ENCODE measurements at regions not wholly inside any gene's neighbourhood (a gene's known extent, or its start where the extent isn't known, plus 50 kb on each side); places are given as distances from the start of the nearest gene placed in this dataset.

DNA sequence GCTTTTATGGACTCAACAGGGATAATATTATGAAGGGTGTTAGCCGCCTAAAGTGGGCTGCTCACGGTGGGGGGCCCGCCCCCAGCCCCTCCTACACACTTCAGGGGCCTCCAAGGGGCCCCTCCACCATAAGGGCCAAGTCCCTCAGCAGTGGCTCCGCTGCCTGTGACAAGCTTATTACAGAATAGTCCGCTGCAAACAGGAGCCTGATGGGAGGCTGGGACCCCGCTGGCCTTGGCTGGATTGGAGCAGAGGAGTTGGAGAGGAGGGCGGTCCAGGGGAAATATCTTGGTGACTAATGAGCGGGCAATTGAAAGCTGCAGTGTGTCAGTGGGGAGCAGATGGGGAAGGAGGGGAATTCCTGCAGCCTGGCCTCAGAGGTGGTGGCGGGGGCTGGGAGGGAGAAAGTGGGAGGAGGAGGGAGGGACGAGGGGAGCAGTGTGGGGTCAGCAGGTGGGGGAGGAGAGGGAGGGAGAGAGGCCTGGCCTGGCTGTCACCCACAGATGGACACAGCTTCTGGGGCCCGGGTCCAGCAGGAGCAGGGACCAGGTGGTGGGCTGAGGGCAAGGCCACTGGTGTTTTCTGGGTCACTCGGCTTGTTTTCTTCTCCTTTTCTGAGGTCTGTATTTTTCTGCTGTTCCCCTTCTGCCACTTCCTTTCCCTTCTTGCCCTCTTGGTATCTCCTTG lies 57.6 kb upstream of the FOXP4 start:
- no peak for TF ChIP-seq CTCF (IDR thresholded peaks at IDR 0.05 in 8 of 11, conservative IDR thresholded peaks at IDR 0.05 in 3 of 11)
- no peak for TF ChIP-seq POLR2A (IDR thresholded peaks at IDR 0.05)
- TF ChIP-seq POLR2AphosphoS5 (IDR thresholded peaks at IDR 0.05) = no peak

All from spleen (tissue), 7 donors.